Keratinocyte (primary cell): ENCODE measurements at regions not wholly inside any gene's neighbourhood (a gene's known extent, or its start where the extent isn't known, plus 50 kb on each side); places are given as distances from the start of the nearest gene placed in this dataset.

Source experiments
- DNase-seq: peaks from one replicate; pipeline ENCODE4 v3.0.0-alpha.2; 2011; ENCODE audit warnings: low read depth, missing footprints, low spot score
- FAIRE-seq: peaks from 2 replicates; lab custom pipeline; 2011; peaks lifted over from hg19 to GRCh38; lab: Jason Lieb, UNC
- H2AFZ ChIP-seq: 2 replicates; pipeline ENCODE4 v1.6.0; 2012; ENCODE audit warnings: low read length, control low read depth, inconsistent platforms; ENCODE audit not compliant: control insufficient read depth
- H3K27ac ChIP-seq: 2 replicates; pipeline ENCODE4 v1.5.1; 2011; ENCODE audit warnings: low read length; ENCODE audit not compliant: control insufficient read depth, insufficient read depth
- H3K27me3 ChIP-seq: 3 replicates; pipeline ENCODE4 v1.6.0; 2011; ENCODE audit warnings: low read length; ENCODE audit not compliant: control insufficient read depth, insufficient read depth; ENCODE audit errors: extremely low read depth
- H3K36me3 ChIP-seq, 2 experiments: 2 replicates in 1 of 2; 3 replicates in 1 of 2; pipeline ENCODE4 v1.5.1; 2011; ENCODE audit warnings: low read length in 2 of 2, mild to moderate bottlenecking in 1 of 2; ENCODE audit not compliant: control insufficient read depth in 2 of 2, insufficient read depth in 2 of 2; ENCODE audit errors: extremely low read depth in 1 of 2
- H3K4me1 ChIP-seq: 3 replicates; pipeline ENCODE4 v1.5.1; 2011; ENCODE audit warnings: low read length; ENCODE audit not compliant: control insufficient read depth, insufficient read depth; ENCODE audit errors: extremely low read depth
- H3K4me2 ChIP-seq: 3 replicates; pipeline ENCODE4 v1.6.0; 2011; ENCODE audit warnings: low read depth, low read length; ENCODE audit not compliant: control insufficient read depth, insufficient read depth; ENCODE audit errors: extremely low read depth
- H3K4me3 ChIP-seq, 3 experiments: fragments of 200-600 bp in 1 of 3; sonication (generic) in 1 of 3; 2 replicates in 2 of 3; 3 replicates in 1 of 3; pipeline ENCODE4 v1.5.1; 2011 to 2016; ENCODE audit warnings: low read length in 3 of 3, mild to moderate bottlenecking in 3 of 3, control low read depth in 2 of 3, inconsistent platforms in 1 of 3, low read depth in 1 of 3, mixed read lengths in 1 of 3, mixed run types in 1 of 3, moderate library complexity in 1 of 3; ENCODE audit not compliant: control insufficient read depth in 2 of 3, insufficient read depth in 2 of 3; ENCODE audit errors: extremely low read depth in 1 of 3
- H3K79me2 ChIP-seq: 2 replicates; pipeline ENCODE4 v1.6.0; 2012; ENCODE audit warnings: low read length; ENCODE audit not compliant: control insufficient read depth, insufficient read depth
- H3K9ac ChIP-seq: 3 replicates; pipeline ENCODE4 v1.6.0; 2011; ENCODE audit warnings: low read length; ENCODE audit not compliant: control insufficient read depth, insufficient read depth; ENCODE audit errors: extremely low read depth
- H3K9me1 ChIP-seq: 3 replicates; pipeline ENCODE4 v1.6.0; 2011; ENCODE audit warnings: low read length; ENCODE audit not compliant: control insufficient read depth, insufficient read depth; ENCODE audit errors: extremely low read depth
- H3K9me3 ChIP-seq: 2 replicates; pipeline ENCODE4 v1.5.1; 2012; ENCODE audit warnings: low read depth, low read length; ENCODE audit not compliant: control insufficient read depth
- H4K20me1 ChIP-seq: 3 replicates; pipeline ENCODE4 v1.6.0; 2011; ENCODE audit warnings: low read length; ENCODE audit not compliant: control insufficient read depth, insufficient read depth; ENCODE audit errors: extremely low read depth
- EZH2 ChIP-seq: IDR thresholded peaks from one replicate; pipeline ENCODE4 v1.6.1; 2012; ENCODE audit warnings: inconsistent platforms, mild to moderate bottlenecking, low read length, moderate library complexity
- dilution Hi-C: fragments of 300-500 bp; cut with MboI; formaldehyde crosslinking; loops from one replicate; pipeline ENCODE4 v1.7.0; 2020; ENCODE audit warnings: low sequenced_read_pairs; ENCODE audit not compliant: extremely low pct_ligation_motif_present
- TF ChIP-seq, protein P1 (sequence below), 3 experiments: IDR thresholded peaks in 1 of 3; conservative IDR thresholded peaks in 1 of 3; optimal IDR thresholded peaks in 1 of 3; 2 replicates in 2 of 3; 3 replicates in 1 of 3; pipeline versions ENCODE3 to v1.5.1; 2011; ENCODE audit warnings: low read length in 3 of 3, mild to moderate bottlenecking in 3 of 3, moderate library complexity in 2 of 3, control low read depth in 1 of 3, inconsistent platforms in 1 of 3; ENCODE audit not compliant: insufficient read depth in 2 of 3; ENCODE audit errors: extremely low read depth in 1 of 3

DNA sequence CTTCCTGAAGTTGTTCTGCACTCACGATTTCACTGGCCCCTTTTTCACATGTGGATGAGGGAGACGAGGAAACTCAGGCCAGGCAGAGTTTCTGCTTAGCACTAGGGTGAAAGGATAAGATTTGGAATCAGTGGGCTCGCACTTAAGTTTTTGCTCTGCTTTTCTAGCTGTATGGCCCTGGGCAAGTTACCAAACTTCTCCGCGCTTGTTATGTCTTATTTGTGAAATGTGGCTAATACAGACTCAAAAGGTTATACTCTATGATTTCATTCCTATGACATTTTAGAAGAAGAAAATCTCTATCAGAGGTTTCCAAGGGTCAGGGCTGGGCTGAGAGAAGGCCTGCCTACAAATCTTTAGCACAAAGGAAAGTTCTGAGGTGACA is 191.9 kb upstream of the LRIG1 start:
- no peak overlapping the region for H3K4me2 ChIP-seq
- no peaks in the 10 kb centered on the region for H3K9me3 ChIP-seq
- no peaks in the 10 kb centered on the region for H3K36me3 ChIP-seq
- no peak overlapping the region for H3K4me3 ChIP-seq
- FAIRE-seq (no peak), DNase-seq (no peak)
- no peaks in the 10 kb centered on the region for H4K20me1 ChIP-seq
- dilution Hi-C loops = no loop called here
- no peaks in the 10 kb centered on the region for H3K79me2 ChIP-seq
- no peaks in the 10 kb centered on the region for H3K27me3 ChIP-seq
- H3K4me1 ChIP-seq = no peaks in the 10 kb centered on the region
- no peak overlapping the region for H3K9ac ChIP-seq
- TF ChIP-seq, protein P1, sequence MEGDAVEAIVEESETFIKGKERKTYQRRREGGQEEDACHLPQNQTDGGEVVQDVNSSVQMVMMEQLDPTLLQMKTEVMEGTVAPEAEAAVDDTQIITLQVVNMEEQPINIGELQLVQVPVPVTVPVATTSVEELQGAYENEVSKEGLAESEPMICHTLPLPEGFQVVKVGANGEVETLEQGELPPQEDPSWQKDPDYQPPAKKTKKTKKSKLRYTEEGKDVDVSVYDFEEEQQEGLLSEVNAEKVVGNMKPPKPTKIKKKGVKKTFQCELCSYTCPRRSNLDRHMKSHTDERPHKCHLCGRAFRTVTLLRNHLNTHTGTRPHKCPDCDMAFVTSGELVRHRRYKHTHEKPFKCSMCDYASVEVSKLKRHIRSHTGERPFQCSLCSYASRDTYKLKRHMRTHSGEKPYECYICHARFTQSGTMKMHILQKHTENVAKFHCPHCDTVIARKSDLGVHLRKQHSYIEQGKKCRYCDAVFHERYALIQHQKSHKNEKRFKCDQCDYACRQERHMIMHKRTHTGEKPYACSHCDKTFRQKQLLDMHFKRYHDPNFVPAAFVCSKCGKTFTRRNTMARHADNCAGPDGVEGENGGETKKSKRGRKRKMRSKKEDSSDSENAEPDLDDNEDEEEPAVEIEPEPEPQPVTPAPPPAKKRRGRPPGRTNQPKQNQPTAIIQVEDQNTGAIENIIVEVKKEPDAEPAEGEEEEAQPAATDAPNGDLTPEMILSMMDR (optimal IDR thresholded peaks at IDR 0.05 in 1 of 3, IDR thresholded peaks at IDR 0.05 in 1 of 3, conservative IDR thresholded peaks at IDR 0.05 in 1 of 3; ENCODE audit: extremely low read depth in 1 of 3, insufficient read depth in 2 of 3, low read length in 3 of 3) = no peak
- no peak for TF ChIP-seq EZH2
- no peak overlapping the region for H3K27ac ChIP-seq
- H3K9me1 ChIP-seq = no peaks in the 10 kb centered on the region
- no peak overlapping the region for H2AFZ ChIP-seq

DNA sequence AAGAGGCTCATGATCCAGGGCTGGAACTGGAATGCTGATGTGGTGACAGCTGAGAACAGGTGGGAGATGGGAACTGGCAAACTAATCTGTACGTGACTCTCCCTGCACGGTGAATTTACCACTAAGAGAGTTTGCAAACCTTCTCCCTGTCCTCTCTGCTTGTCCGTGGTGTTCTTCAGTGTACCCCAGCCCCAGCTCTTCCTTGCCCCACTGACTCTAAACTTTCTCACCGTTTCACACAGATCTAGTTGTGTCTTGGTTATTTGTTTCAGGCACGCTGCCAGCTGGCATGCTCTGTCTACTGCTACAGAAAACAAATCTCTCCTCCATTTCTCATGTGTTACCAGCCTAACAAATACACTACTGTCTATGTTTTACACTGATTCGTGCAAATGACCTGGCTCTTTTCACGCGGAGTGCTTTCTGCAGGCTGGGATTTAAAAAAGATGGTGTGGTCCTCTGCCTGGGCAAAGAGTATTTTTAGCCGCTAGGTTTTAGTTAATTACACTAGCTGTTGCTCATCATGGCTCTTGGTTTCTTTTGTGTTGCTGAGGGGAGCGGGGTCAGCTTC is 192.7 kb upstream of the LRIG1 start:
- Histone ChIP-seq H2AFZ (no peak overlapping the region), H3K79me2 (no peaks in the 10 kb centered on the region), H3K27ac (no peak overlapping the region), H3K4me1 (no peaks in the 10 kb centered on the region), H3K36me3 (no peaks in the 10 kb centered on the region), H3K9me3 (no peaks in the 10 kb centered on the region), H3K9ac (no peak overlapping the region), H3K4me2 (no peak overlapping the region), H3K4me3 (no peak overlapping the region), H3K9me1 (no peaks in the 10 kb centered on the region), H3K27me3 (no peaks in the 10 kb centered on the region), H4K20me1 (no peaks in the 10 kb centered on the region)
- FAIRE-seq = no peak
- TF ChIP-seq, protein P1 (optimal IDR thresholded peaks at IDR 0.05 in 1 of 3, IDR thresholded peaks at IDR 0.05 in 1 of 3, conservative IDR thresholded peaks at IDR 0.05 in 1 of 3; ENCODE audit: extremely low read depth in 1 of 3, insufficient read depth in 2 of 3, low read length in 3 of 3) = no peak
- TF ChIP-seq EZH2 = no peak
- no peak for DNase-seq
- dilution Hi-C loops = no loop called here
